HepG2 (cell line): ENCODE measurements at regions not wholly inside any gene's neighbourhood (a gene's known extent, or its start where the extent isn't known, plus 50 kb on each side); places are given as distances from the start of the nearest gene placed in this dataset.

Source experiments
- ATAC-seq: fragments of 200-7000 bp; cut with Tn5 transposase; 3 replicates; pipeline ENCODE4 v1.9.1; 2020; ENCODE audit warnings: mild to moderate bottlenecking, moderate library complexity
- BruUV-seq: library from RNA; stranded (reverse); fragments of 400-500 nt; replicated peaks from 2 replicates; lab custom pipeline; 2021; lab: Mats Ljungman, UMichigan
- CTCF ChIA-PET: fragments of 300-600 bp; formaldehyde crosslinking; extraction: SDS; loops from one replicate; lab custom pipeline; 2021; ENCODE audit warnings: low total read pairs, inconsistent platforms, low intra/inter-chr PET ratio; lab: Yijun Ruan, JAX
- POLR2A ChIA-PET: fragments of 350-600 bp; sonication (Branson Sonifier 250); formaldehyde crosslinking; loops from one replicate; lab custom pipeline; 2020; ENCODE audit warnings: antibody characterized with exemption, inconsistent platforms; lab: Yijun Ruan, JAX
- DNase-seq: peaks from one replicate; pipeline ENCODE4 v3.0.0-alpha.2; 2015; ENCODE audit warnings: low spot score
- FAIRE-seq: peaks from 3 replicates; lab custom pipeline; 2011; peaks lifted over from hg19 to GRCh38; lab: Jason Lieb, UNC
- H2AFZ ChIP-seq: one replicate; pipeline ENCODE4 v1.6.1; 2011; ENCODE audit warnings: low read length, inconsistent platforms
- H3K27ac ChIP-seq: fragments of 300-600 bp; 3 replicates; pipeline ENCODE4 v1.8.0; 2011; ENCODE audit warnings: mixed run types, mild to moderate bottlenecking, mixed read lengths, low read length, inconsistent platforms; ENCODE audit not compliant: insufficient read depth; ENCODE audit errors: extremely low read length
- H3K27me3 ChIP-seq, 2 experiments: fragments of 200-600 bp in 1 of 2; 2 replicates in 1 of 2; 3 replicates in 1 of 2; pipeline versions ENCODE4 v1.6.0 to v1.8.0; 2011; ENCODE audit warnings: low read length in 2 of 2, mild to moderate bottlenecking in 2 of 2, moderate library complexity in 2 of 2, inconsistent platforms in 1 of 2; ENCODE audit not compliant: insufficient read depth in 2 of 2, control insufficient read depth in 1 of 2
- H3K36me3 ChIP-seq, 2 experiments: fragments of 200-600 bp in 1 of 2; replicated peaks in 1 of 2; 2 replicates in 1 of 2; 3 replicates in 1 of 2; pipeline versions ENCODE4 v1.5.1 to v1.8.0; 2011; ENCODE audit warnings: low read length in 2 of 2, inconsistent platforms in 1 of 2; ENCODE audit not compliant: insufficient read depth in 2 of 2, control insufficient read depth in 1 of 2
- H3K4me1 ChIP-seq: 2 replicates; pipeline ENCODE4 v1.5.1; 2012; ENCODE audit warnings: low read length, inconsistent platforms; ENCODE audit not compliant: insufficient read depth
- H3K4me2 ChIP-seq: 2 replicates; pipeline ENCODE4 v1.6.0; 2011; ENCODE audit warnings: low read depth, low read length, inconsistent platforms
- H3K4me3 ChIP-seq, 3 experiments: fragments of 200-600 bp in 1 of 3; sonication (generic), shearing (Covaris generic) in 1 of 3; replicated peaks in 1 of 3; 2 replicates each; pipeline ENCODE4 v1.5.1; 2011 to 2016; ENCODE audit warnings: low read length in 3 of 3, inconsistent platforms in 2 of 3, low read depth in 2 of 3, mild to moderate bottlenecking in 2 of 3, control low read depth in 1 of 3, mixed read lengths in 1 of 3; ENCODE audit not compliant: insufficient read depth in 1 of 3
- H3K79me2 ChIP-seq: one replicate; pipeline ENCODE4 v1.6.1; 2011; ENCODE audit warnings: low read length, inconsistent platforms; ENCODE audit not compliant: insufficient read depth
- H3K9ac ChIP-seq: 2 replicates; pipeline ENCODE4 v1.6.0; 2011; ENCODE audit warnings: mild to moderate bottlenecking, low read depth, low read length, inconsistent platforms; ENCODE audit not compliant: insufficient read depth
- H3K9me3 ChIP-seq: 2 replicates; pipeline ENCODE4 v1.5.1; 2012; ENCODE audit warnings: mild to moderate bottlenecking, low read length
- H4K20me1 ChIP-seq: 2 replicates; pipeline ENCODE4 v1.6.0; 2011; ENCODE audit warnings: inconsistent platforms, mild to moderate bottlenecking, low read length, moderate library complexity; ENCODE audit not compliant: insufficient read depth
- ATF5 ChIP-seq: sonication (generic); formaldehyde crosslinking; IDR thresholded peaks from 2 replicates; pipeline ENCODE4 v1.4.0; 2020; ENCODE audit warnings: mild to moderate bottlenecking, low read depth, missing genetic modification reagents
- HMG20A ChIP-seq: IDR thresholded peaks from 2 replicates; pipeline ENCODE4 v1.6.1; 2016; ENCODE audit warnings: borderline replicate concordance
- IKZF1 ChIP-seq: fragments of 450-650 bp; IDR thresholded peaks from 2 replicates; pipeline ENCODE4 v1.7.1; 2016
- PAF1 ChIP-seq: IDR thresholded peaks from 2 replicates; pipeline ENCODE4 v1.6.1; 2016; ENCODE audit warnings: missing genetic modification reagents, missing compliant biosample characterization
- POLR2AphosphoS2 ChIP-seq: IDR thresholded peaks from 2 replicates; pipeline ENCODE4 v1.6.1; 2011; ENCODE audit warnings: low read depth, low read length, improper control_type of control experiment
- SMAD9 ChIP-seq: sonication (generic); formaldehyde crosslinking; IDR thresholded peaks from 2 replicates; pipeline ENCODE4 v1.5.1; 2020; ENCODE audit warnings: mild to moderate bottlenecking, missing genetic modification reagents
- SNRNP70 ChIP-seq: fragments of 200-400 bp; formaldehyde crosslinking; IDR thresholded peaks from 2 replicates; pipeline ENCODE4 v1.6.1; 2017; ENCODE audit warnings: mild to moderate bottlenecking, low read depth, low read length, moderate library complexity
- ZSCAN22 ChIP-seq: sonication (generic); formaldehyde crosslinking; IDR thresholded peaks from 2 replicates; pipeline ENCODE4 v1.4.0; 2020; ENCODE audit warnings: mild to moderate bottlenecking, missing genetic modification reagents
- WGBS: methylation state at CpG from one replicate; pipeline ENCODE4 v1.1.6; 2017; ENCODE audit warnings: low lambda C conversion rate; 5-methylcytosine and 5-hydroxymethylcytosine counted together
- in situ Hi-C: cut with HindIII; loops from 2 replicates; pipeline ENCODE4 v1.10.0; 2017; ENCODE audit warnings: low pct_unique_long_range_greater_than_20kb; ENCODE audit not compliant: extremely low pct_ligation_motif_present
- intact Hi-C: fragments of 100-400 bp; cut with micrococcal nuclease; formaldehyde crosslinking; loops from one replicate; pipeline ENCODE4 v1.10.0; 2022; ENCODE audit not compliant: unreplicated experiment
- TF ChIP-seq, protein P1 (sequence below), 2 experiments: fragments of 450-650 bp in 1 of 2; sonication (generic) in 1 of 2; formaldehyde crosslinking in 1 of 2; IDR thresholded peaks; 2 replicates each; pipeline versions ENCODE4 v1.6.1 to v1.8.0; 2016 to 2022; ENCODE audit warnings: antibody characterized with exemption in 1 of 2, mild to moderate bottlenecking in 1 of 2, missing genetic modification reagents in 1 of 2

DNA sequence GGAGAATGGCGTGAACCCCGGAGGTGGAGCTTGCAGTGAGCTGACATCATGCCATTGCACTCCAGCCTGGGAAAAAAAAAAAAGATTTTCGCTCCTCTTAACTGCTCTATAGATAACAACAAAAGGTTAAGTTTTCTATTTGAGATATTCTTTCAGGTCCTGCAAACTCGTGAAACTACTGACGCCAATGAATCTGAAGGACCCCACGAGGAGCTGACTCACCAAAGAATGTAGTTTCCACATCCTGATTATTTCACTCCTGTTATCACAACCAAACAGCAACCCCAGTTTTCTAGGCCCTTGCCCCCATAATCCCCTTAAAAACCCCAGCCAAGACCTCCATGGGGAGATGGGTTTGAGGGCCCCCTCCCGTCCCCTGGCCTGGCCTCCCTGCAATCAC lies 58.7 kb downstream of the OTOR start (continued):
- TF ChIP-seq IKZF1 (no peak), SMAD9 (CRISPR knock-in tag) (no peak)

DNA sequence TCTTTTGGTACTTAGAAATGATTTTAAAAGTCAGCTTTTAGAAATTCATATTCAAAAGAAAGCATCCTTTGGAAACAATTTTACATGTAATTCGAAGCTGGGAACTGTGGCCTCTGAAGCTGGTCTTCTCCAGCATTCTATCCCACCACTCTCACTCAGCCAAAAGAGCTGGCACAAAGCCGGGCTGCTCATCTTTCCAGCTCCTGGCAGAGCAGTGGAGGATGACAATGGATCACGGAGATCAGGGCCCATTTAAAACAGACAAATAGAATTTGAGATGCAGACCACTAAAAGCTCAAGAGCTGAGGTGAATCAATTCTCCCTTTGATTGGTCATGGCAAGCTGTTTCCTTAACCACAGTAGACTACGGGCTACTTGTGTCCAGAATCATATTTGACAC lies 60.6 kb downstream of the OTOR start:
- H3K79me2 ChIP-seq: no peaks in the 10 kb centered on the region
- H3K4me1 ChIP-seq: no peaks in the 10 kb centered on the region
- ChIA-PET CTCF (interaction anchor here (0.6 kb wide), 1 partner anchor 40 kb away, joined by 3 read pairs; no protein-coding TSS in a partner anchor), POLR2A (no interaction called here)
- H4K20me1 ChIP-seq: no peaks in the 10 kb centered on the region
- no peak for ATAC-seq
- no peak overlapping the region for H3K4me3 ChIP-seq
- H2AFZ ChIP-seq: no peak overlapping the region
- in situ Hi-C loops: no loop called here
- H3K27ac ChIP-seq: no peak overlapping the region
- DNase-seq: no peak
- WGBS: 2% methylated on average over 4 of the region's 4 CpGs
- H3K36me3 ChIP-seq: no peaks in the 10 kb centered on the region
- intact Hi-C loops: no loop called here
- peaks cover 1 to 17% of the 10 kb centered on the region in 2 experiments; a peak in 2 of 5 replicates for H3K27me3 ChIP-seq
- H3K9ac ChIP-seq: no peak overlapping the region
- no peak for FAIRE-seq
- H3K9me3 ChIP-seq: no peaks in the 10 kb centered on the region
- no peak overlapping the region for H3K4me2 ChIP-seq
- BruUV-seq: no TSS peak
- TF ChIP-seq PAF1 (CRISPR knock-in tag): no peak
- TF ChIP-seq POLR2AphosphoS2: no peak
- TF ChIP-seq, protein P1, sequence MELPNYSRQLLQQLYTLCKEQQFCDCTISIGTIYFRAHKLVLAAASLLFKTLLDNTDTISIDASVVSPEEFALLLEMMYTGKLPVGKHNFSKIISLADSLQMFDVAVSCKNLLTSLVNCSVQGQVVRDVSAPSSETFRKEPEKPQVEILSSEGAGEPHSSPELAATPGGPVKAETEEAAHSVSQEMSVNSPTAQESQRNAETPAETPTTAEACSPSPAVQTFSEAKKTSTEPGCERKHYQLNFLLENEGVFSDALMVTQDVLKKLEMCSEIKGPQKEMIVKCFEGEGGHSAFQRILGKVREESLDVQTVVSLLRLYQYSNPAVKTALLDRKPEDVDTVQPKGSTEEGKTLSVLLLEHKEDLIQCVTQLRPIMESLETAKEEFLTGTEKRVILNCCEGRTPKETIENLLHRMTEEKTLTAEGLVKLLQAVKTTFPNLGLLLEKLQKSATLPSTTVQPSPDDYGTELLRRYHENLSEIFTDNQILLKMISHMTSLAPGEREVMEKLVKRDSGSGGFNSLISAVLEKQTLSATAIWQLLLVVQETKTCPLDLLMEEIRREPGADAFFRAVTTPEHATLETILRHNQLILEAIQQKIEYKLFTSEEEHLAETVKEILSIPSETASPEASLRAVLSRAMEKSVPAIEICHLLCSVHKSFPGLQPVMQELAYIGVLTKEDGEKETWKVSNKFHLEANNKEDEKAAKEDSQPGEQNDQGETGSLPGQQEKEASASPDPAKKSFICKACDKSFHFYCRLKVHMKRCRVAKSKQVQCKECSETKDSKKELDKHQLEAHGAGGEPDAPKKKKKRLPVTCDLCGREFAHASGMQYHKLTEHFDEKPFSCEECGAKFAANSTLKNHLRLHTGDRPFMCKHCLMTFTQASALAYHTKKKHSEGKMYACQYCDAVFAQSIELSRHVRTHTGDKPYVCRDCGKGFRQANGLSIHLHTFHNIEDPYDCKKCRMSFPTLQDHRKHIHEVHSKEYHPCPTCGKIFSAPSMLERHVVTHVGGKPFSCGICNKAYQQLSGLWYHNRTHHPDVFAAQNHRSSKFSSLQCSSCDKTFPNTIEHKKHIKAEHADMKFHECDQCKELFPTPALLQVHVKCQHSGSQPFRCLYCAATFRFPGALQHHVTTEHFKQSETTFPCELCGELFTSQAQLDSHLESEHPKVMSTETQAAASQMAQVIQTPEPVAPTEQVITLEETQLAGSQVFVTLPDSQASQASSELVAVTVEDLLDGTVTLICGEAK (IDR thresholded peaks at IDR 0.05): no peak
- TF ChIP-seq, protein P1 (CRISPR knock-in tag; IDR thresholded peaks at IDR 0.05): no peak
- no peak for TF ChIP-seq ZSCAN22 (CRISPR knock-in tag)
- TF ChIP-seq HMG20A (CRISPR knock-in tag): no peak
- no peak for TF ChIP-seq SNRNP70
- TF ChIP-seq ATF5: no peak
